GM12872 (cell line): ENCODE measurements at regions not wholly inside any gene's neighbourhood (a gene's known extent, or its start where the extent isn't known, plus 50 kb on each side); places are given as distances from the start of the nearest gene placed in this dataset.

Experiments
- CTCF ChIP-seq: IDR thresholded peaks from 3 replicates; pipeline ENCODE4 v1.5.1; 2011; ENCODE audit warnings: low read depth, mild to moderate bottlenecking, low read length, moderate library complexity; ENCODE audit not compliant: insufficient read depth

- TF ChIP-seq CTCF = no peak
Observed at GRCh38 chr21:20463362-20463761, 534.8 kb upstream of the NCAM2 start.

- no peak for TF ChIP-seq CTCF
Observed at GRCh38 chr21:20469361-20469760, 528.8 kb upstream of the NCAM2 start.

- TF ChIP-seq CTCF = no peak
Observed at GRCh38 chr21:20486303-20486702, 511.9 kb upstream of the NCAM2 start.

GRCh38 chr21:20507783-20508182, 490.4 kb upstream of the NCAM2 start:
- no peak for TF ChIP-seq CTCF

- TF ChIP-seq CTCF = no peak
Observed at GRCh38 chr21:20511216-20511880, 486.9 kb upstream of the NCAM2 start.

- TF ChIP-seq CTCF = no peak
Observed at GRCh38 chr21:20515446-20515845, 482.8 kb upstream of the NCAM2 start.

- TF ChIP-seq CTCF = no peak
Observed at GRCh38 chr21:20519076-20519475, 479.1 kb upstream of the NCAM2 start.
